Astrocyte of the cerebellum (primary cell): ENCODE measurements at regions not wholly inside any gene's neighbourhood (a gene's known extent, or its start where the extent isn't known, plus 50 kb on each side); places are given as distances from the start of the nearest gene placed in this dataset.
A peak's percentile ranks its signal among the peaks of the same experiment; 100 is the strongest.

ENCODE experiments used
- DNase-seq: peaks from one replicate; pipeline ENCODE4 v3.0.0-alpha.2; 2011; ENCODE audit warnings: low read depth
- H3K4me3 ChIP-seq: 2 replicates; pipeline ENCODE4 v1.5.1; 2011; ENCODE audit warnings: mild to moderate bottlenecking, low read depth, low read length, moderate library complexity
- in situ Hi-C: cut with HindIII; loops from 2 replicates; pipeline ENCODE4 v1.10.0; 2017; ENCODE audit warnings: low sequenced_read_pairs
- TF ChIP-seq, protein P1 (sequence below): IDR thresholded peaks from 2 replicates; pipeline ENCODE4 v1.5.1; 2012; ENCODE audit warnings: low read length, low read depth, moderate library complexity, mild to moderate bottlenecking; ENCODE audit errors: missing control alignments

DNA sequence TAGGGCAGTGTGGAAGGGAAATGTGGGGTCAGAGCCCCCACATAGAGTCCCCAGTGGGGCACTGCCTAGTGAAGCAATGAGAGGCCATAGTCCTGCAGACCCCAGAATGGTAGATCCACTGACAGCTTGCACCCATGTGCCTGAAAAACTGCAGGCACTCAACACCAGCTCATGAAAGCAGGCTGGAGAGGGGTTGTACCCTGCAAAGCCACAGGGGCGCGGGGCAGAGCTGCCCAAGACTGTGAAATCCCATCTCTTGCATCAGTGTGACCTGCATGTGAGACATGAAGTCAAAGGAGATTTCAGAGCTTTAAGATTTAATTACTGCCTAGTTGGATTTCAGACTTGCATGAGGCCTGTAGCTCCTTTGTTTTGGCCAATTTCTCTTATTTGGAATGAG lies 224.0 kb downstream of the TXNL1 start:
- H3K4me3 ChIP-seq, result no peak overlapping the region
- no peak for DNase-seq
- in situ Hi-C loops, result no loop called here
- TF ChIP-seq, protein P1, sequence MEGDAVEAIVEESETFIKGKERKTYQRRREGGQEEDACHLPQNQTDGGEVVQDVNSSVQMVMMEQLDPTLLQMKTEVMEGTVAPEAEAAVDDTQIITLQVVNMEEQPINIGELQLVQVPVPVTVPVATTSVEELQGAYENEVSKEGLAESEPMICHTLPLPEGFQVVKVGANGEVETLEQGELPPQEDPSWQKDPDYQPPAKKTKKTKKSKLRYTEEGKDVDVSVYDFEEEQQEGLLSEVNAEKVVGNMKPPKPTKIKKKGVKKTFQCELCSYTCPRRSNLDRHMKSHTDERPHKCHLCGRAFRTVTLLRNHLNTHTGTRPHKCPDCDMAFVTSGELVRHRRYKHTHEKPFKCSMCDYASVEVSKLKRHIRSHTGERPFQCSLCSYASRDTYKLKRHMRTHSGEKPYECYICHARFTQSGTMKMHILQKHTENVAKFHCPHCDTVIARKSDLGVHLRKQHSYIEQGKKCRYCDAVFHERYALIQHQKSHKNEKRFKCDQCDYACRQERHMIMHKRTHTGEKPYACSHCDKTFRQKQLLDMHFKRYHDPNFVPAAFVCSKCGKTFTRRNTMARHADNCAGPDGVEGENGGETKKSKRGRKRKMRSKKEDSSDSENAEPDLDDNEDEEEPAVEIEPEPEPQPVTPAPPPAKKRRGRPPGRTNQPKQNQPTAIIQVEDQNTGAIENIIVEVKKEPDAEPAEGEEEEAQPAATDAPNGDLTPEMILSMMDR, result no peak

DNA sequence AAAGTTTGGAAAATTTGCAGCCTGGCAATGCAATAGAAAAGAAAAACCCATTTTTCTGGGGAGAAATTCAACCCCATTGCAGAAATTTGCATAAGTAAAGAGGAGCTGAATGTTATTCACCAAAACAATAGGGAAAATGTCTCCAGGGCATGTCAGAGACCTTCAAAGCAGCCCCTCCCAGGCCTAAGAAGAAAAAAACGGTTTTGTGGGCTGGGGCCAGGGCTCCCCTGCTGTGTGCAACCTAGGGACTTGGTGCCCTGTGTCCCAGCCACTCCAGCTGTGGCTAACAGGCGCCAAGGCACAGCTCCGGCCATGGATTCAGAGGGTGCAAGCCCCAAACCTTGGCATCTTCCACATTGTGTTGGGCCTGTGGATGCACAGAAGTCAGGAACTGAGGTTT lies 224.5 kb downstream of the TXNL1 start:
- in situ Hi-C loops, result no loop called here
- no peak overlapping the region for H3K4me3 ChIP-seq
- no peak for DNase-seq
- TF ChIP-seq, protein P1, result no peak

DNA sequence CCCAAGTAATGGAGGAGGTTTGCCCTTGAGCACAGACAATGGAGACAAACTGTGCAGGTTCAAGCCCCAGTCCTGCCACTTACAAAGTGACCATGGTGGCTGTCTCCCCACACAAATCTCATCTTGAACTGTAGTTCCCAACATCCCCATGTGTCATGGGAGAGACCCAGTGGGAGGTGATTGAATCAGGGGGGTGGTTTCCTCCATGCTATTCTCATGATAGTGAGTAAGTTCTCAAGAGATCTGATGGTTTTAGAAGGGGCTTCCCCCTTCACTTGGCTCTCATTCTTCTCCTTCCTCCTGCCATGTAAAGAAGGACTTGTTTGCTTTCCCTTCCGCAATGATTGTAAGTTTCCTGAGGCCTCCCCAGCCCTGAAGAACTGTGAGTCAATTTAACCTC lies 225.4 kb downstream of the TXNL1 start:
- no peak for DNase-seq
- TF ChIP-seq, protein P1, result no peak
- in situ Hi-C loops, result no loop called here
- no peak overlapping the region for H3K4me3 ChIP-seq

DNA sequence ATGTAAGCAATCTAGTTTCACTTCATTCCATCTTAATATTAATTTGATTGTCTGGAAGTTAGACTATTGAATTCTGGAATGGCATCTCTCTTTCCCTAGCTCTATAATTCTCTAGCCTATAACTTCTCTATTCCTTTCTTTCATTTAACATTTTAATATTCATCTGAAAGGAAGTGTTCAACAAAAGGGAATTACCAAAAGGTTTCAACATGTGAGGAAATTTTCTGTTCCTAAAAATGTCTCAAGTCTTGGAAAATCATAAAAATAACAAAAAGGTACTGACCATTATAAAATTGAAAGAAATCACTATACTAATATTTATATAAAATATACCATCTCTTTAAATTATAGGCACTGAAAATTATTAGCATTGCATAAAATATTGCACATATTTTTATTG lies 228.7 kb downstream of the TXNL1 start:
- TF ChIP-seq, protein P1, result no peak
- DNase-seq, result no peak
- H3K4me3 ChIP-seq, result no peak overlapping the region
- in situ Hi-C loops, result no loop called here

DNA sequence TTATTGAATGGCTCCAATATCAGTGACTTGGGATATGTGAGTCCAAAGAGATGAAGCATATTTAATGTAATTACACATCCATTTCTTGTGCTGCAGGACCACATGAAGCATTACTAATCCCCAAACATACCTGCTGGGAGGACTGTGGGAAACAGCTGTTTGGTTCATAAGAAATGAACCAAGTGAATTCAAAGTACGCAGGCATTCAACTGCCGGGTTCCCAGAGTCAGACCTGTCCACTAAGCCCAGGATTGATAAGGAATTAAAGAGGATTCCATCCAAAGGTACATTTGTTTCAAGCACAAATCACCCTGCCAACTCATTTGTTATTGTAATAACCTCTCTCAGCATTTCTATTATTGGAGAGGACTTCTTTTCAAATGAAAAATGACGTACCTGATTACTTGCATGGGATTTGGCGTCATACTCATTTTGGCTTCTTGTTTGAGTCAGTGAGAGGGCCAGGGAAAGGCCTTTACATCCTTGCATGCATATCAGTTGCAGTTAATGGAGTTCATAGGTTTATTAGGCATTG lies 230.7 kb downstream of the TXNL1 start:
- H3K4me3 ChIP-seq, result no peak overlapping the region
- in situ Hi-C loops, result no loop called here
- TF ChIP-seq, protein P1, result no peak

DNA sequence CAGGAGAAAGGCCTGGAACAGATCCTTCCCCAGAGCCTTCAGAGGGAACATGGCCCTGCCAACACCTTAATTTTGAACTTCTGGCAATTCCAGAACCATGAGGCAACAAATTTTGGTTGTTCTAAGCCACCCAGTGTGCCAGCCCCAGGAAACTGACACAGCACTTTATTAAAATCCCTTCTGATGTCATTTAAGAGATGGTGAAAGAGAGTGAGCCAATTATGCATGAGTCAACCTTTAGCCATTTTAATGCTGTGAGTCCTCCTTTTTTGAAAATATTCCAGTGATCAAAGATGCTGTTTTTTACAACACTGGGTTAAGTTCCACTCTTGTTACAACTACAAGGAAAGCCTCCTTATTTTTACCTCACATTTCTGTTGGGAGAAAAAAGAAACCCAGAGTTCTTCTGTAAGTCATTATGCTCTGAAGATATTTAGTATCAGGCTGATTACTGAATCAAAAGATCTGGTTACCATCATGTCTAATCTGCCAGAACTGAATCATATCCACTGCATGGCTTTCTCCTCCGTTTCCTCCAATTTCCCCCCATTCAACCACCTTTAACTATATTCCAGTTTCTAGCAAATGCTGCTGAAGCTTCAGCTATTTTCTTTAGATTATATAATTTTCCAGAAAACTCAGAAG lies 235.4 kb downstream of the TXNL1 start:
- no peak overlapping the region for H3K4me3 ChIP-seq
- in situ Hi-C loops, result no loop called here
- peak; percentile 71 for DNase-seq

More for the DNA sequence above, 230.7 kb downstream of the TXNL1 start:
- peak; percentile 32 for DNase-seq

More for the DNA sequence above, 235.4 kb downstream of the TXNL1 start:
- TF ChIP-seq, protein P1, result no peak
